NCI-H2196 (cell line): ENCODE measurements at regions not wholly inside any gene's neighbourhood (a gene's known extent, or its start where the extent isn't known, plus 50 kb on each side); places are given as distances from the start of the nearest gene placed in this dataset.

ENCODE experiments used
- DNase-seq: peaks from one replicate; lab custom pipeline; 2025; ENCODE audit not compliant: unreplicated experiment; lab: John Stamatoyannopoulos, UW

DNA sequence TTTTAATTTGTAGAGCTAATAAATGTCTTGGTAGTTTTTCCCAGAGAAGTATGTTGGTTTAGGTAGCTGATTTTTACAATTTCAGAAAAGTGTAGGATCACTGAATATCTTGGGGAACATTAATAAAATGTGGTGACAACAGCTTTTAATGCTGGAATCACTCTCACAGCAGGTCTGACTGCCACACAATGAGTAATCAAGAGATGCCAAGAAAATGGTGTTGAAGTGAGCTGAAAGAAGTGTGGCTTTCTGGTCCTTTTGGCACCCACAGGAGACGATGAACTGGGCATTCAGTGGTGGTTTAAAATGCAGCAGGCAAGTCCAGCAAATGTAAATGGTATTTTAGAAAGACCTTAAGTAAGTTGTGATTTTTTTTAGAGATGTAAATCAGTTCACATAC is 175.8 kb downstream of the CBLN2 start:
- no peak for DNase-seq

DNA sequence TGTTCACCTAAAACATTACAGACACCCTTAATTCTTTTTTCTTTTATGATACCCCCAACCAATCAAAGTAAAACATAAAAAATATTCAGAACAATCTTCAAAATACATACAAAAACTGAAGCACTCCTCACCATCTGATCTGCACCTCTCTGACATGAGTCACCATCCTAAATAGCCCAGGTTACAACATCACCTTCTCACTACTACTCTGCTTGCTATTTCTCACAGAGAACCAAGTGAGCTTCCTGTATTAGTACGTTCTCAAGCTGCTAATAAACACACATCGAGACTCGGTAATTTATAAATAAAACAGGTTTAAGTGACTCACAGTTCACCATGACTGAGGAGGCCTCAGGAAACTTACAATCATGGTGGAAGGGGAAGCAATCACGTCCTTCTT is 183.5 kb downstream of the CBLN2 start:
- no peak for DNase-seq

DNA sequence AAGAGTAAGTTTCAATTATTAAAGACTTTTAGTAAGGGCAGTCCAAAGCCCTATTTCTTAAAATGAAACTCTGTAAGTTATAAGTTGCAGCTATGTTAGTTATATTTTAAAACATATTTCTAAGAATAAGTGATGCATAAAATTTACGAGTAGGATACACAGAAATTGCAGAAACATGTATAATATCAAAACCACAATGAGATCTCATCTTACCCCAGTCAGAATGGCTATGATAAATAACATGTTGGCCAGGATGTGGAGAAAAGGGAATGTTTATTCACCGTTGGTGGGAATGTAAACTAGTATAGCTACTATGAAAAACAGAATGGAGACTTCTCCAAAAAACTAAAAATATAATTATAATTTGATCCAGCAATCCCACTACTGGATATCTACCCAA is 201.2 kb downstream of the CBLN2 start:
- no peak for DNase-seq

DNA sequence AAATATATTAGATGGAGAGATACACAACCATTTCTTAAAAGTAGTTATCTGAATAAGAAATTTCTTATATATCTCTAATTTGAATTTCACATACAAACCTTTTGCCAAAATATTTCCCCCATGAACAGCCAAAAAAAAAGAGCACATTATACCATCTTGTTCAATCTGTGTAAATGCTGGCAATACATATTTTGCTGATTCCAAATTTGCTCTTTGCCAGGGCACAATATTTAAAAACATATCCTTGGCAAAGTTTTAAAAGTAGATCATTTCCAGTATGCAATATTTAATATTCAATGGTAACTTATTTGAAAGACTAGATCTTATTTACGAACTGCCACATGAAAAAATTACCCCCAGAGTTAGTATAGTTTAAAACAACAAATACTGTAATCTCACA is 204.2 kb downstream of the CBLN2 start:
- DNase-seq: no peak

DNA sequence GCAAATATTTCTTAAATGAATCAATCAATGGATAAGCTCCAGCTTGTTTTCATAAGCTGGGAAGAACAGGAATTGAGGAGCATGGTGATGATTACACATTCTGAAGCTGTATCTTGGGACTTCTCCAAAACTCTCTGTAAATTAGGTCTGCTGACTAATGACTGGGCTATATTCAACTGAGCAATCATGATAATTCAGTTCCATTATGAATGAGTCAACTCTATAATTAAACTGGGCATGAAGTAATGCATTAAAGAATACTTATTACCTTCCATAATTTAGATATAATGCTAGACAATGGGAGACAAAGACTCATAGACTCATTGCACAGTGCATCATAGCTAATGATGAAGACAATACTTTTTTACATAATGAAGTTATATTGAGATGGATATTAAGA is 207.4 kb downstream of the CBLN2 start:
- DNase-seq: no peak

DNA sequence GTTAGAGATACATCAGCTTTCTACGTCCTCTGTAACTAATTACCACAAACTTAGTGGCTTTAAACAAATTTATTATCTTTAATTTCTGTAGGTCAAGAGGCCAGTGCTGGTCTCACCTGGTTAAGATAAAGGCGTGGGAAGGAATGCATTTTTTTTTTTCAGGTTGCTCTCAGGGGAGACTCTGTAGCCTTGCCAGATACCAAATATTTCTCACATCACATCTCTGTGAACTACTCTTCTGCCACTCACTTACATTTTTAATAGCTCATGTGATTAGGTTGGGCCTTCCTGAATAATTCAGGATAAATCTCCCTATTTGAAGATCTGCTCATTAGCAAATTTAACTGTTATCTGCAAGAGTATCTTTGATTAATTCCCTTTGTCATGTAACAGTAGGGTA is 214.6 kb downstream of the CBLN2 start:
- DNase-seq: no peak

DNA sequence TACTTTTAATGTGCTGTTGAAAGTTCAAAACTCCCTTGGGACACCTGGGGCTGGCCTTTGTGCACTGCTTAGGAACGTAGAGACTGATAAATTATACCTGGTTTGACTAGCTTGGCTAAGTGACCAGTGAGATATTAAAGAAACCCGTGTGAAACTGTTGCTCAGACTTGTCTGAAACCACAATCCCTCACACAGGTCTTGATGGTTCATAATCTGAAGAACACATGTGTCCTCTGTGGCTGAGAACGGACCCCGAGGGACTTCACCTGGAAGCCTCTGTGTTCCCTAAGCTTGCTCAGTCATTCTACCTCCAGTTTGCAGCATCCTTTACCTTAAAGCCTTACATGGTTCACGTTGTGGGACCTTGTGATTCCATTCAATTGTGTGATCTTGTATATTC is 218.8 kb downstream of the CBLN2 start:
- no peak for DNase-seq

DNA sequence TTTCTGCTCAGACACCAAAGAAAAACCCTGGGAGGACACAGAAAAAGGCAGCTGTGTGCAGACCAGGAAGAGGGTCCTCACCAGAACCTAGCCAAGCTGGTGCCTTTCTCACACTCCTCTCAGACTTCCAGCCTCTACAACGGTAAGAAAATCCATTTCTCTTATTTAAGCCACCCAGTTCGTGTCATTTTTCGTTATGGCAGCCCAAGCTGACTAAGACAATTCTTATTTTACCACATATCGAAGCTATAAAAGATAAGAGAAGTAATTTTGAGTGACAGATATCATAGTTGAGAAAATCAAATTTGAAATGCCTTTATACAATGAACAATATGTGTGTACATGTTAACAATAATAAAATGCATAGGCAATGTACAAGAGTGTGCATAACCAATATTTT is 219.5 kb downstream of the CBLN2 start:
- DNase-seq: no peak

DNA sequence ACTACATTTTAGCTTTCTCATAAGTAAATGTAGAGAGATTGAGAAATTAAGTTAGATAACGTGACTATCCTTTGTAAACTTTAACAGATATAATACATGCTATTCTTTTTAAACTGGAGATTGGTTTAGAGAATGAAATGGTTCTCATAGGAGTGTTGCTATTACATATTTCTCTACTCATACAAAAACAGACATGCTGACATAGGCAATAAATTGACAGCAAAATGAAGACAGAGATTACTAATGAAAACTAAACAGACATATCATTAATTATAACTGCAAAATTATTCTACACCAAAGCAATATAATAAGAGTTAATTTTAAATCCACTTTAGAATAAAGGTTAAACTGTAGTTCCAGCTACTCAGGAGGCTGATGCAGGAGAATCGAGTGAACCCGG is 227.6 kb downstream of the CBLN2 start:
- DNase-seq: no peak

DNA sequence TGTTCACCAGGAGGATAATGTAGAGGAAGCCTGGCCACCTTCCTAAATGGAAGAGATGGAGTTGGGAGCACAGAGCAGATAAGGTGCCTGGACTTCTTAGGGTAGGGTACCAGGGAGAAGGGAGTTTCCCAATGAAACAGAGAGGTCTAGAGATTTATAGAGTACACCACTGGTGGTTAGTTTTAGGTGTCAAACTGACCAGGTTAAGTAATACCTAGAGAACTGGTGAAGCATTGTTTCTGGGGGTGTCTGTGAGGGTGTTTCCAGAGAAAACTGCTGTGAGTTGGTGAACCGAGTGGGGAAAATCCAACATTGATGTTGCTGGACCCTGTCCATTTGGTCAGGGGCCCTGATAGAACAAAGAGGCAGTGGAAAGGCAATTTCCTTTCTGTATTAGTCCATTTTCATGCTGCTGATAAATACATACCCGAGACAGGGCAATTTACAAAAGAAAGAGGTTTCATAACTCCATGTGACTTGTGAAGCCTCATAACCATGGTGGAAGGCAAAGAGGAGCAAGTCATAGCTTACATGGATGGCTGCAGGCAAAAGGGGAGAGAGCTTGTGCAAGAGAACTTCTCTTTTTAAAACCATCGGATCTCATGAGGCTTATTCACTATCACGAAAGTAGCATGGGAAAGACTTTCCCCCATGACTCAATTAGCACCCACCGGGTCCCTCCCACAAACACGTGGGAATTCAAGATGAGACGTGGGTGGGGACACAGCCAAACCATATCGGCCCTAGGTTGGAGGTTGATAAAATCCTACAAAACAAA is 260.8 kb downstream of the CBLN2 start:
- DNase-seq: no peak

DNA sequence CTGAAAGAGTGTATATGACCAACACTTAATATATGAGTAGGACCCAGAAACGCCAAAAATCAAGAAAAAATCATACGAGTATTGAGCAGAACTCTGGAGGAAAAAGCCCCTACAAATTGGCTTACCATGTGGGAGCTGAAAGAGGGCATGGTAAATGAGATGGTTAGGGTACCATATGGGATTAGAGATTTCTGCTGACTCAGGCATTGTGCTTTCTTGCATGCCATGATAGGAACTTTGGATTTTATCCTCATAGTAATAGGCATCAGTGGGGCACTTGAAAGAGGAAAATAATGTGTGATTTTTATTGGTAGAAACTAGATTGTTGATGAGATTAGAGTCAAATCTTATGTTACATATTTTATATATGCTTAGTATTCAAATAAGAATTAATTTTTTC is 271.1 kb downstream of the CBLN2 start:
- no peak for DNase-seq

DNA sequence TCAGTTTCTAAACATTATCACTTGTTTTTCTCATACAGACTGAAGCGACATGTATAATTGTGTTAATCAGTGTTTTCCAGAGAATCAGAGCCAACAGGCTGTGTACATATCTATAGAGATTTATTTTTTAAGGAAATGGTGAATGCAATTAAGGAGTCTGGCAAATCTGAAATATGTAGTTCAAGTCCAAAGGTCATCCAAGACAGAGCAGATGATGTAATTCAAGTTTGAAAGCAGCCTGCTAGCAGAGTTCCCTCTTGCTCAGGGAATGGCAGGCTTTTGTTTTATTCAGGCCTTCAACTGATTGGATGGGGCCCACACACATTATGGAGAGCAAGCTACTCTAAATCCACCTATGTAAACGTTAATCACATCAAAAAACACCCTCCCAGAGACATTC is 282.6 kb downstream of the CBLN2 start:
- no peak for DNase-seq

DNA sequence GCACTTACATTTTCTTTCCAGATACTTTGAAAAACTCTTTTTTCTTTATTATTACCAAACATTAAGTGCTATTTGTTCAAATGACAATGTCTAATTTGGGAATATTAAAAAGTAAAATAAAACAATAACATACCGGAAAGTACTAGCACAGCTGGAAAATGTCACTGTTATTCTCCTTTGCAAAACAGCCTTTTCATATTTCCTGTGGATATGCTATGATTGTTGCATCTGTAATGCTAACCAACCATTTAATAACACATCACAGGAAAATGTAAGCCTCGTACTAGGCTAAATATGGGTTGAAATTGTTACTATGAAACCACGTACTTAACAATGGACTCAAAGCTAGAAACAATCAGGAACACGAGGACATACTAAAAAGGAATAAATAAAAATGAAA is 298.1 kb downstream of the CBLN2 start:
- DNase-seq: no peak

DNA sequence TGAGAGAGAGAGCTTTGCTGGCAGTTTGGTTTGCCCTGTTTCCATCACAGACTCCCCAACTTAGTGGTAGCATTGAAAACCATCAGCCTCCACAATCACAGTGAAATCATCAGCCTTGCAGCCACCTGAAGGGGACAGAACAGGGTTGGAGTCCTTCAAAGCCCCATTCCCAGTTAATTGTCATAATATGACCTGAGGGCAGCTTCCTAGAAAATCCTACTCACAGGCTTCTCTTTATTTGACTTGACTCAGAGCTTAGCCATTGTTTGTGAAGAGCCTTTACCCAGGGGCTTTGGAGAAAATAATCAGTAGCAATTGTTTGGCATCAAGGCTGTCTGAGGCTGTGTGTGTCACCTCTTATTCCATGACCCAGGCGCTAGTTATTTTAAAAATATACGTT is 308.7 kb downstream of the CBLN2 start:
- no peak for DNase-seq

DNA sequence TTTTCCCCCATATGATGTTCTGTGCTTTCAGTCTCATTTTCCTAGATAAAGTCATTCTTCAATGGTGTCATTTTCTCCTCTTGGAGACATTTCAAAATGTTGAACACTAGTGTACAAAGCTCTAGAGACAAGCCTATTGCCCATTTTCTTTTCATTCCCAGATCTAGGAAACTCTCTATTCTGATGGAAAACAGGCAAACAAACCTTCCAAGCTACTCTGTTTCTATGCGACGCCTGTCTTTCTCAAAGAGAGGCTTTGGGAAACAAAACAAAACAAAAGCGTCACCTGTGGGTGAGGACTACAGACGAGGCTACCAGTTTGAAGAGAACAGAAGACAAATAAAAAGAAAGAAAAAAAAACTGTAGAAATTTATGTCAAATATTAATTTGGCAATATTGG is 311.0 kb downstream of the CBLN2 start:
- DNase-seq: no peak

DNA sequence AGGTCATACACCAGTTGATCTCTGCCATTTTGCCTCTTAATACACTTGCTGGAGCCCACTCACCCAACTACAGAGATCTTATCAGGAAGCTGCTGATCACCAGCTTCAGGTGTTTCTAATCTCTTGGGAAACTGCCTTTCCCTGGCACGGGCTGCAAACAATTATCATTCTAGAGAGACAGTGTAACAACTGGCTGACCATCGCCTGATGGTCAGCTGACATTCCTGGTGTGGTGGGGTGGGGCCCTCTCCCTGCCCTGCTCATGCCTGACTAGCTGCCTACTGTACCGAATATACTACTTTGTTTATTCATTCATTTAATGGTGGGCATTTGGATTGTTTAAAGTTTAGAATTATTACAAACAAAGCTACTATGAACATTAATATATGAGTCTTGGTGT is 311.5 kb downstream of the CBLN2 start:
- DNase-seq: no peak

DNA sequence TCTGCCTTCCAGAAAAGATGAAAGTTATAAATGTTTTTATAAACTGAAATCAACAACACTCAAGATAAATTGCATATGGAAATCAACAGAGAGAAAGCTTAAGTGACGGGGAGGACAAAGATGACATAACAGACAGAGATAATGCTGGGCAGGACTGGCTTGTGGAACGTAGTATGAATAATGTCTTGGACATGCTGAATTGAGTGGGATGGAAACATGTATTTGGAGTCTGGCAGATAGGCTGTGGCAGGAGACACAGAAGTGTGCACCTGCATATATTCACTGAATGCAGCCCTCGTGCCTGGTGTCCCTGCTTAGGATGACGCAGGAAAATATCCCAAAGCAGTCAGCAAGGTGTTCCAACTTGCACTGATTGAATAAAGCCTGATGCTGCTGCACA is 318.2 kb downstream of the CBLN2 start:
- no peak for DNase-seq

DNA sequence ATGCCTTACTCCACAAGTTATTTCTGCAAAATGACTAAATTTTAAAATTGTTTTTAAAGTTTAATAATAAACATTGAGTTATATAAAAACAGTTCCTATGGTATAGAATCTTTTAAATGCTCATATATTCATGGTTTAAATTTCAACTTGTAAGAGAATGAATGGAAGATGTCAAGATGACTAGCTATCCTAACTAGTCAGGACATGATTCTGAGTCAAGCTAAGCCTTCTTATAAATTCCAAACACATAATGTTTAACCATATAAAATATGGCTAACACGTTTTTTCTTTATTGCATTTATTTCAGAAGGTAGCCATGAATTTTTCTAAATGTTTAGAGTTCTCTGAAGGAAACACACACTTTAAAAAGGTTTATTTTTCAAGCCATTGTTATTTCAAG is 320.4 kb downstream of the CBLN2 start:
- no peak for DNase-seq

DNA sequence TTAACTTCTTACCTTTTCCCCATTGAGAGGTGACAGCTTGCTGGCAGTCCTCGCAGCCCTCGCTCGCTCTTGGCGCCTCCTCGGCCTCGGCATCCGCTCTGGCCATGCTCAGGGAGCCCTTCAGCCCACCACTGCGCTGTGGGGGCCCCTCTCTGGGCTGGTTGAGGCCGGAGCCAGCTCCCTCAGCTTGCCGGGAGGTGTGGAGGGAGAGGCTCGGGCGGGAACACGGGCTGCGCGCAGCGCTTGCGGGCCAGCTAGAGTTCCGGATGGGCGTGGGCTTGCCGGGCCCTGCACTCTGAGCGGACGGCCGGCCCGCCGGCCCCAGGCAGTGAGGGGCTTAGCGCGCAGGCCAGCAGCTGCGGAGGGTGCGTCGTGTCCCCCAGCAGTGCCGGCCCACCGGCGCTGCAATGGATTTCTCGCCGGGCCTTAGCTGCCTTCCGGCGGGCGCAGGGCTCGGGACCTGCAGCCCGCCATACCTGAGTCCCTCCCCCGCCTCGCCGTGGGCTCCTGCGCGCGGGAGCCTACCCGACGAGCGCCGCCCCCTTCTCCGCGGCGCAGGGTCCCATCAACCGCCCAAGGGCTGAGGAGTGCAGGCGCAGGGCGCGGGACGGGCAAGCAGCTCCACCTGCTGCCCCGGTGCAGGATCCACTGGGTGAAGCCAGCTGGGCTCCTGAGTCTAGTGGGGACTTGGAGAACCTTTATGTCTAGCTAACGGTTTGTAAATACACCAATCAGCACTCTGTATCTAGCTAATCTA is 335.0 kb downstream of the CBLN2 start:
- no peak for DNase-seq

DNA sequence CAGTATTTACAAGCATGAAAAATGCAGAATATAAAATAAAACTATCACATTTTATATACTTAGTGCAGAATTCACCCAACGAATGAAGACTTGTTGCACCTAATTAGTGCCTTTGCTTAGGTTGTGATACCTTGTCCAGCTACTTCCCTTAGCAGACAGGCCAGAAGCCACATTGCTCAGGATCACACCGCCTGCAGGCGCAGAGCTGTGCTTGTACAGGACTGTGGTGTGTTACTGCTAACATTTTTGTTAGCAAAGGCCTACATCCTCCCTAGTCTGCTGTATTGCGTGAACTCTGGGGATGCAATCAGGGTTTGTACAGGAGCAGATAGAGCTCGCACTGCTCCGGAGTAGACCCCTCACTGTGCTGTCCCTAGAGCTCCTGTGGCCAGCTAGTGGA is 336.9 kb downstream of the CBLN2 start:
- no peak for DNase-seq

DNA sequence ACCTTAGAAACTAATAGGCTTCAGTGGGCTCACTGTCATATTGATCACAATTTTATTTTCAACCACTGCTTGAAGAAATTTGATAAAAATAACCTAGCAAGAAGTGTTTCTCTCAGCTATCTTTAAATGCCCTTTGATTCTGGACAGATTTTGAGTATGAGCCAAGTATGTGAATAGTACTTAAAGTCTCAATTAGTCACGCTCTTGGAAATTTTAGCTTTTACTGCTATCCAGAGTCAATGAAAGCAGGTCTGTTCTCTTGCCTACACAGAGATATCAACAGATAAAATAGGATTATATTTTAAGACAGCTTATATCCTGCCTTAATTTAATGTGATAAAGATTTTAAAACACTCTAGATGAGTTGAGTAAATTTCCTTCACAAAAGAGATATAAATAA is 337.3 kb downstream of the CBLN2 start:
- no peak for DNase-seq

DNA sequence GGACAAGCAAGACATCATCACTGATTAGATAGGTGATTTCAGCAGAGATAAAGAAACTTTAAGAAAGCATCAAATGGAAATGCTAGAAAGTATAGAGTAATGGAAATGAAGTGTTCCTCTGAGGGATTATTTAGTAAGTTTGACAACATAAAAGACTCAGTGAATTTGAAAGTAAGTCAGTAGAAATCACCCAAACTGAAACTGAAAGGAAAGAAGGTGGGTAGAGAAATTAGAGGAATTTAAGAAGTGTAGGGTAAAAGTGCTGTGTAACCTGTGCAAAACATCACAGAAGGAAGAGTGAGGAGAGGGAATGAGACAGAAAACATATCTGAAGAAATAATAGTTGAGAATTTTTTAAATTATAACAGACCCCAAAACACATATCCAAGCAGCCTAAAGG is 343.1 kb downstream of the CBLN2 start:
- DNase-seq: no peak

DNA sequence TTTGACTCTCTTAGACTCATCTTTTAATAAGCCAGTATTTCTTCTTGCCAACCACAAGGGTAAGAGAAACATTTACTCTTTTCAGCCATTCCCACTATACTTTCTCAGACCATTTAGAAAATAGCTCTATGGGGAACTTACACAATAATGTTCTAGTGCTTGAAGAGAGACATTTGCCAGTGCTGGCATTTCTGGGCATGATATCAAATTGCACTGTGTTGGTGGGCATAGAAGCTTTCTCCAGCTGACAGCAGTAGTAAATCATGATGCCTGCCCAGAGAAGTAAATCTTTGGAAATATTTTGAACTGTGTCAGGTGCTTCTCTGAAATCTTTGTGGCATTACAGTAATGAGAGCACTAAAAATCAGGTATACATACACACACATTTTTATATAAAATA is 346.6 kb downstream of the CBLN2 start:
- no peak for DNase-seq
